ENCODE measurements at regions not wholly inside any gene's neighbourhood (a gene's known extent, or its start where the extent isn't known, plus 50 kb on each side); places are given as distances from the start of the nearest gene placed in this dataset.

GRCh38 chr9:20085842-20086241 lies 297.0 kb upstream of the SLC24A2 start:
- TF ChIP-seq, protein P1, sequence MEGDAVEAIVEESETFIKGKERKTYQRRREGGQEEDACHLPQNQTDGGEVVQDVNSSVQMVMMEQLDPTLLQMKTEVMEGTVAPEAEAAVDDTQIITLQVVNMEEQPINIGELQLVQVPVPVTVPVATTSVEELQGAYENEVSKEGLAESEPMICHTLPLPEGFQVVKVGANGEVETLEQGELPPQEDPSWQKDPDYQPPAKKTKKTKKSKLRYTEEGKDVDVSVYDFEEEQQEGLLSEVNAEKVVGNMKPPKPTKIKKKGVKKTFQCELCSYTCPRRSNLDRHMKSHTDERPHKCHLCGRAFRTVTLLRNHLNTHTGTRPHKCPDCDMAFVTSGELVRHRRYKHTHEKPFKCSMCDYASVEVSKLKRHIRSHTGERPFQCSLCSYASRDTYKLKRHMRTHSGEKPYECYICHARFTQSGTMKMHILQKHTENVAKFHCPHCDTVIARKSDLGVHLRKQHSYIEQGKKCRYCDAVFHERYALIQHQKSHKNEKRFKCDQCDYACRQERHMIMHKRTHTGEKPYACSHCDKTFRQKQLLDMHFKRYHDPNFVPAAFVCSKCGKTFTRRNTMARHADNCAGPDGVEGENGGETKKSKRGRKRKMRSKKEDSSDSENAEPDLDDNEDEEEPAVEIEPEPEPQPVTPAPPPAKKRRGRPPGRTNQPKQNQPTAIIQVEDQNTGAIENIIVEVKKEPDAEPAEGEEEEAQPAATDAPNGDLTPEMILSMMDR (IDR thresholded peaks at IDR 0.05; ENCODE audit: low read depth, low read length, missing control alignments) = no peak
- in situ Hi-C loops (cut with HindIII; ENCODE audit: low sequenced_read_pairs) = no loop called here
- no peak overlapping the region for H3K4me3 ChIP-seq (ENCODE audit: low read depth, low read length)
- no peak for DNase-seq (ENCODE audit: low read depth)

DNA sequence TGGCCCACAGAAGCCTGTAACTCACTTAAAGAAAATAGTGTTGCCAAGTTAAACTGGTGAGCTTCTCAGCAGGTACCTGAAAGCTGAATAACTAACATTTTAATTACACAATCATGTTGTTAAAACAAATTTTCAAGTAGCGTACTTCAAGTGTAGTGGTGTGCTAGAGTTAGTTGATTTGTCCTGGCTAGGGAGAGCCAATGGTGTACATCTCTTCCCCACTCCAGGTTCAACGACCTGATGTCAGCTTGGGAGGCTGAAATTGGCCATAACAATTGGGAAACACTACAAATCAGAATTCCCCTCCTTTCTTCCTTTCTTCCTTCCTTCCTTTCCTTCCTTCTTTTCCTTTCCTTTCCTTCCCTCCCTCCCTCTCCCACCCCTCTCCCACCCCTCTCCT lies 295.3 kb upstream of the SLC24A2 start:
- TF ChIP-seq, protein P1 (IDR thresholded peaks at IDR 0.05; ENCODE audit: low read depth, low read length, missing control alignments) = no peak

DNA sequence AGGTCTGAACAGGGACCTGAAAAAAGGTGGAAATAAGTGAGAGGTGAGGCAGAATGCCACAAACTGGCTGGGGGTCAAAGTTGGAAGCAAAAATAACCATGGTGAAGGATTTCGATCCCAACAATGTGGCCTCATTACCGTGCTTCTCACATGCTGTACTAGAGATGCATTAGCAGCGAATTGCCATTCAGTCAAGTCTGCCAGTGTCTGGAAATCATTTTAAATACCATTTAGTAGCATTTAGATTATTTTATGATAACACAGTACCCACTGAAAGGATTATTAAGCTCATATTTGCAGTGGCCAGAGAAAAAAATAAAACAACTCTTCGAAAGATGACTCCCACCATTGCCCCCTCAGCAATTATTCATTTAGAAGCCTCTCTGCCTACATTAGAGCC lies 294.6 kb upstream of the SLC24A2 start:
- TF ChIP-seq, protein P1 (IDR thresholded peaks at IDR 0.05; ENCODE audit: low read depth, low read length, missing control alignments) = no peak
- DNase-seq (ENCODE audit: low read depth) = no peak
- H3K4me3 ChIP-seq (ENCODE audit: low read depth, low read length) = no peak overlapping the region
- in situ Hi-C loops (cut with HindIII; ENCODE audit: low sequenced_read_pairs) = no loop called here

More for the DNA sequence above, 295.3 kb upstream of the SLC24A2 start:
- in situ Hi-C loops (cut with HindIII; ENCODE audit: low sequenced_read_pairs) = no loop called here
- DNase-seq (ENCODE audit: low read depth) = no peak
- no peak overlapping the region for H3K4me3 ChIP-seq (ENCODE audit: low read depth, low read length)

- no peak for DNase-seq (ENCODE audit: low read depth)
- TF ChIP-seq, protein P1 (IDR thresholded peaks at IDR 0.05; ENCODE audit: low read depth, low read length, missing control alignments) = no peak
- in situ Hi-C loops (cut with HindIII; ENCODE audit: low sequenced_read_pairs) = no loop called here
- H3K4me3 ChIP-seq (ENCODE audit: low read depth, low read length) = no peak overlapping the region
Observed at GRCh38 chr9:20082831-20083230, 294.0 kb upstream of the SLC24A2 start.

- TF ChIP-seq, protein P1 (IDR thresholded peaks at IDR 0.05; ENCODE audit: low read depth, low read length, missing control alignments) = no peak
- in situ Hi-C loops (cut with HindIII; ENCODE audit: low sequenced_read_pairs) = no loop called here
- no peak for DNase-seq (ENCODE audit: low read depth)
Observed at GRCh38 chr9:20082406-20082805, 293.6 kb upstream of the SLC24A2 start.

DNA sequence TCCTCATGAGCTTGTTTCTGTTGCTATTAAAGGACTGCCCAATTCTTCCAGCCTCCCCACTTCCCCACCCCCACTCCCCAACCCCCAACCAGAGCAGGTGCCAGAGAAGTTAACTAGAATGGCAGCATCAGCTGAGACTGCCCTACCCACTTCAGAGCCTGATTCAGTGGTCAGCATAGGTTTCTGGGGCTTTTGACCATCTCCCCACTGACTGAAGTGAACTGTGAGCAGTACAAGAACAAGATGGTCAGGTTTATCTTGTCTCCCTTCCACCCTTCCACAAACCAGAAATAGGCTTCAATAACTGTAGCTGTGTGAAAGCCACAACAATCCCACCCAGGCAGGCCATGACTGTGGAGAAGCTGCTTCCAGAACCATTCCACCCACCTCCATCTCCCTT lies 289.4 kb upstream of the SLC24A2 start:
- DNase-seq (ENCODE audit: low read depth) = no peak
- no peak overlapping the region for H3K4me3 ChIP-seq (ENCODE audit: low read depth, low read length)
- in situ Hi-C loops (cut with HindIII; ENCODE audit: low sequenced_read_pairs) = no loop called here

More at GRCh38 chr9:20082406-20082805, 293.6 kb upstream of the SLC24A2 start:
- no peak overlapping the region for H3K4me3 ChIP-seq (ENCODE audit: low read depth, low read length)

More for the DNA sequence above, 289.4 kb upstream of the SLC24A2 start:
- TF ChIP-seq, protein P1 (IDR thresholded peaks at IDR 0.05; ENCODE audit: low read depth, low read length, missing control alignments) = no peak

Measured in astrocyte of the cerebellum (primary cell).